ENCODE measurements at regions not wholly inside any gene's neighbourhood (a gene's known extent, or its start where the extent isn't known, plus 50 kb on each side); places are given as distances from the start of the nearest gene placed in this dataset.

- no peak for TF ChIP-seq ZNF816 (CRISPR knock-in tag; IDR thresholded peaks at IDR 0.05; ENCODE audit: borderline replicate concordance)
- TF ChIP-seq PRMT3 (CRISPR knock-in tag; IDR thresholded peaks at IDR 0.05; ENCODE audit: borderline replicate concordance, low read depth) = no peak
- TF ChIP-seq HMGXB3 (CRISPR knock-in tag; IDR thresholded peaks at IDR 0.05; ENCODE audit: borderline replicate concordance) = no peak
- no peak for TF ChIP-seq MXD1 (CRISPR knock-in tag; IDR thresholded peaks at IDR 0.05)
- no peak for TF ChIP-seq NFRKB (IDR thresholded peaks at IDR 0.05)
- TF ChIP-seq ZNF569 (CRISPR knock-in tag; IDR thresholded peaks at IDR 0.05; ENCODE audit: borderline replicate concordance) = no peak
- TF ChIP-seq ZKSCAN5 (CRISPR knock-in tag; IDR thresholded peaks at IDR 0.05) = no peak
- no peak for TF ChIP-seq ZNF281 (CRISPR knock-in tag; IDR thresholded peaks at IDR 0.05; ENCODE audit: borderline replicate concordance)
- TF ChIP-seq ZNF547 (CRISPR knock-in tag; IDR thresholded peaks at IDR 0.05) = no peak
- peak; percentile 89 for TF ChIP-seq MIXL1 (CRISPR knock-in tag; IDR thresholded peaks at IDR 0.05)
- no peak for TF ChIP-seq ZNF576 (CRISPR knock-in tag; IDR thresholded peaks at IDR 0.05)
- TF ChIP-seq NCOA5 (CRISPR knock-in tag; IDR thresholded peaks at IDR 0.05) = no peak
- TF ChIP-seq TBX2 (CRISPR knock-in tag; IDR thresholded peaks at IDR 0.05; ENCODE audit: borderline replicate concordance) = no peak
- peak; percentile 23; the same call in 1 of the 2 replicates for TF ChIP-seq RXRB (CRISPR knock-in tag; IDR thresholded peaks at IDR 0.05; ENCODE audit: borderline replicate concordance)
- TF ChIP-seq ELF3 (CRISPR knock-in tag; IDR thresholded peaks at IDR 0.05) = 0 out of 2 replicates have a peak, but pooled peaks have one; percentile 22
- TF ChIP-seq SMARCE1 (IDR thresholded peaks at IDR 0.05; ENCODE audit: borderline replicate concordance) = no peak
- TF ChIP-seq SAP130 (CRISPR knock-in tag; IDR thresholded peaks at IDR 0.05; ENCODE audit: low read depth) = peak; percentile 31; the same call in 1 of the 2 replicates
- no peak for TF ChIP-seq ZNF780A (CRISPR knock-in tag; IDR thresholded peaks at IDR 0.05)
- no peak for TF ChIP-seq JUN (CRISPR knock-in tag; IDR thresholded peaks at IDR 0.05)
- no peak for TF ChIP-seq HINFP (CRISPR knock-in tag; IDR thresholded peaks at IDR 0.05; ENCODE audit: low read depth)
- TF ChIP-seq SCMH1 (CRISPR knock-in tag; IDR thresholded peaks at IDR 0.05; ENCODE audit: borderline replicate concordance) = no peak
- TF ChIP-seq SAFB2 (CRISPR knock-in tag; IDR thresholded peaks at IDR 0.05; ENCODE audit: borderline replicate concordance, low read depth) = no peak
Measured at GRCh38 chr4:102449751-102450352, 51.3 kb upstream of the NFKB1 start (continued).

Measured in HepG2 (cell line).